ENCODE measurements at regions not wholly inside any gene's neighbourhood (a gene's known extent, or its start where the extent isn't known, plus 50 kb on each side); places are given as distances from the start of the nearest gene placed in this dataset.

- TF ChIP-seq, protein P1, sequence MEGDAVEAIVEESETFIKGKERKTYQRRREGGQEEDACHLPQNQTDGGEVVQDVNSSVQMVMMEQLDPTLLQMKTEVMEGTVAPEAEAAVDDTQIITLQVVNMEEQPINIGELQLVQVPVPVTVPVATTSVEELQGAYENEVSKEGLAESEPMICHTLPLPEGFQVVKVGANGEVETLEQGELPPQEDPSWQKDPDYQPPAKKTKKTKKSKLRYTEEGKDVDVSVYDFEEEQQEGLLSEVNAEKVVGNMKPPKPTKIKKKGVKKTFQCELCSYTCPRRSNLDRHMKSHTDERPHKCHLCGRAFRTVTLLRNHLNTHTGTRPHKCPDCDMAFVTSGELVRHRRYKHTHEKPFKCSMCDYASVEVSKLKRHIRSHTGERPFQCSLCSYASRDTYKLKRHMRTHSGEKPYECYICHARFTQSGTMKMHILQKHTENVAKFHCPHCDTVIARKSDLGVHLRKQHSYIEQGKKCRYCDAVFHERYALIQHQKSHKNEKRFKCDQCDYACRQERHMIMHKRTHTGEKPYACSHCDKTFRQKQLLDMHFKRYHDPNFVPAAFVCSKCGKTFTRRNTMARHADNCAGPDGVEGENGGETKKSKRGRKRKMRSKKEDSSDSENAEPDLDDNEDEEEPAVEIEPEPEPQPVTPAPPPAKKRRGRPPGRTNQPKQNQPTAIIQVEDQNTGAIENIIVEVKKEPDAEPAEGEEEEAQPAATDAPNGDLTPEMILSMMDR (IDR thresholded peaks at IDR 0.05), result no peak
- TF ChIP-seq POLR2A (IDR thresholded peaks at IDR 0.05), result no peak
Observed at GRCh38 chr2:217305882-217306281, 446.0 kb upstream of the TNP1 start.

All from testis (tissue), 2 donors.